ENCODE measurements at regions not wholly inside any gene's neighbourhood (a gene's known extent, or its start where the extent isn't known, plus 50 kb on each side); places are given as distances from the start of the nearest gene placed in this dataset.

DNA sequence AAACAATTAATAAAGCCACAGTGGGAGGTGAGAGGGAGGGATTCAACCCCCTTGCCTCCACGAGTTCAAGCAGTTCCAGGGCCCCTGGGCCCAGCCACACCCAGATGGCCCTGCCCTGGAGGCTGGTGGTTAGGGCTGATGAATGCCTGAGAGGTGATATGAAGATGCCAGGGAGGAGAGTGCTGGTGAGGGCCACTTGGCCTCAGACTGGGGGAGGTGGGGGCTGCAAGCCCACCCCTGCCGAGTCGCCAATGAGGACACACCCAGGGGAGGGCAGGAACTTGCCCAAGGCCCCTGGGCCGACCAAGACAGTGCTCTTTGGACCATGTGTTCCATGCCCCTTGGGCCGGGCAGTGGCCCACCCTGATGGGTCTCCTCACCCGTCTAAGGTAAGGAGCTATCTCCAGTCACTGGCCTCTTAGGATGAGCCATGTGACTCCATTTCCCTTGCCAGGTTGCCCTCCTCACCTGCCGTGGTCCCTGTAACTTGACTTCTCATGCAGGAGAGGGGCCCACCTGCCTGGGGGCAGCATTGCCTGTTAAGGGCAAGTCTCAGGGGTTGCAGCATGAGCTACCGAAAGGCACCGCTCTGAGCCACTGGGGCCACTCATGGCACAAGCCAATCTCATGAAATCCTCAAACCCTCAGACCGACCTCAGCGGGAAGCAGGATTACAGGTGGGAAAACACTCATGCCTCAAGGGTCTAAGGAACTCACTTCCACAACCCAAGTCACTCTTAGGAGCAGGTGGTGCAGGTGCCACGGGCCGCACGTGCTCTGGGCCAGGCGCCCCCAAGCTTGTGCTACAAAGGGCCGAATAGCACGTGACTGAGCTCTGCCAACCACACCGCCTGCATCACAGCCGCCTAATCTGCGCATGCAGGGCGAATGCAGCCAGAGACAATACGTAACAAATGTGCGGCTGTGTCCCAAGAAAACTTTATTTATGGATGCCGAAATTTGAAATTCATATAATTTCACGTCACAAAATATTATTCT is 147.4 kb upstream of the MLN start:
- DNase-seq (ENCODE audit: low spot score): no peak

GRCh38 chr6:33950472-33950881 is 146.7 kb upstream of the MLN start:
- DNase-seq (ENCODE audit: low spot score): no peak

- no peak for DNase-seq (ENCODE audit: low spot score)
Observed at GRCh38 chr6:33949877-33950435, 146.2 kb upstream of the MLN start.

DNA sequence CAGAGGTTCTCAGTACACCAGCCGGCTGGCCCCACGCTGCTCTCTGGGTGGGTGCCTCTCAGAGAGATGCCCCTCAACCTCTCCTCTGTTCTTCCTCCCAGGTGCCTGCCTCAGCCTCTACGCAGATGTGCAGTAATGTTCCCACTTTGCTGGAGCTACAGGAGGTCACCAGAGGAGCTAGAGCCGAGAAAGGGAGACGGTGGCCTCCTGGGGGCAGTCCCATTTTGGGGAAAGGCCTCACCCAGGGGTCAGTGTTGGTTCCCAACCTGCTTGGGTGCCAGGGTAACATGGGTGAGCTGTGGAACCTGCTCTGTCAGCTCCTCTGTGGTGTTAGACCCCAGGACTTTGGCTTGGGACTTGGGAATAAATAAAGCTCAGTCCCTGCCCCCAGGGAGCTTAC is 145.3 kb upstream of the MLN start:
- no peak for DNase-seq (ENCODE audit: low spot score)

GRCh38 chr6:33947916-33948594 is 144.3 kb upstream of the MLN start:
- no peak for DNase-seq (ENCODE audit: low spot score)

GRCh38 chr6:33947047-33947446 is 143.2 kb upstream of the MLN start:
- DNase-seq (ENCODE audit: low spot score): no peak

DNA sequence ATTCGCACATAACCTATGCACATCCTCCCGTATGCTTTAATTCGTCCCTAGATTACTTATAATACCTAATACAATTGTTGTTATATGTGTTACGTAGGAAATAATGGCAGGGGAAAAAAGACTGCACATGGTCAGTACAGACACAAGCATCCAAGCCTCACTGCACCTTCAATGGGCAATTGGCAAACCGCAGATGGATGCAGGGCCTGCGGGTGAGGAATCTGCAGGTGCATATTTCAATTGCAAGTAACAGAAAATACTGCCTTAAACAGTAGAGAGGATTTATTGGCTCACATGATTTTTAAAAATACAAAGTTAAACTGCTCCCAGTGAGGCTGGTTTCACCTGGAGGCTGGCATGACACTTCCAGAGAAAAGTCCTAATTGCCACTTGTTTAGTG is 142.1 kb upstream of the MLN start:
- no peak for DNase-seq (ENCODE audit: low spot score)

DNA sequence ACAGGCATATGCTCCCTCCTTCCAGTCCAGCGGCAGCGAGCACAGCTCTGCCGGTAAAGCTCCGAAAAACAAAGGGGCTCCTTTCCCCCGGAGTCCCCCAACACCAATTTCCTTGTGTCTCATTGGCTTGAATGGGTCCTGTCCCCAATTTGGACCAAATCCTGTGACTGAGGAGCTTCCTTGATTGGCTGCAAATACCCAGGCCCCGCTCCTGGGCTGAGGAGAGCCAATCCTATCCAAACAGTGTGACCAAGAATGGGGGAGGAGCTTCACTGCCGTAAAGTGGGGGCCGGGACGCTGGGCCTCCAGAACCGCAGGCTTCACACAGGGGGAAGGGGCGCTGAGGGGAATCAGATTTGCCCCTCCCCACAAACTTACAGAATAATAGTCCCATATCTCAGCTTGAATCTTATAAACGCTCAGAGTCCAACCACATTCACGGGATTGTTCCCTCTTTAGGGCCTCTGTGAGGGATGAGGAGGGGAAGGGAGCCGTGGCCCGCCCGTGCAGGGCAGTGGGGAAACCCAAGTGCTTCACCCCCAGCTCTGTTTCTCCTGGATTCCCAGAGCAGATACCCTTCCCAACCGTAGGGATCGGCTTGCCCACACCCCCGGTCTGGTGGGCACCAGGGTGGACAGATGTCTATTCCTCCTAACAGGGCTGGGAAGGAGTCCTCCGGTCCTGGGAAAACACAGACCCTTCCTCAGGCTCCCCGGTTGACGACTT is 141.0 kb upstream of the MLN start:
- DNase-seq (ENCODE audit: low spot score): no peak

DNA sequence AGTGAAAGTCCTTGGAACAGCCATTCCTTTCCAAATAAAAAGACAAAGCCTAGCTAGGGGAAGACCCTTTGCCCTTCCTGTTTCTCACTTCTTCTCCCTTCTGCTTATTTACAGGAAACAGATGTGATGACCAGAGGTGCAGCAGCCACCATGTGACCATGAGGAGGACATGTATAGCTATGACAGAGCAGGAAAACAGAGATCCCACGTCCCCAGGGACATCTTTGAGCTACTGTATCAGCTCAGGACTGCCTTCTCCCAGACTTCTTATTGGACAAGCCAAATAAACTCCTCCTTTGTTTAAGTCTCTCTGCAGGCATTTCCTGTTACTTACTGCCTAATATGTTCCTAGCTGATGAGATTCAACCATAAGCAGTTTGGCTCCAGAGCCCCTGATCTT is 133.1 kb upstream of the MLN start:
- DNase-seq (ENCODE audit: low spot score): no peak

GRCh38 chr6:33935439-33936080 is 131.8 kb upstream of the MLN start:
- DNase-seq (ENCODE audit: low spot score): no peak

DNA sequence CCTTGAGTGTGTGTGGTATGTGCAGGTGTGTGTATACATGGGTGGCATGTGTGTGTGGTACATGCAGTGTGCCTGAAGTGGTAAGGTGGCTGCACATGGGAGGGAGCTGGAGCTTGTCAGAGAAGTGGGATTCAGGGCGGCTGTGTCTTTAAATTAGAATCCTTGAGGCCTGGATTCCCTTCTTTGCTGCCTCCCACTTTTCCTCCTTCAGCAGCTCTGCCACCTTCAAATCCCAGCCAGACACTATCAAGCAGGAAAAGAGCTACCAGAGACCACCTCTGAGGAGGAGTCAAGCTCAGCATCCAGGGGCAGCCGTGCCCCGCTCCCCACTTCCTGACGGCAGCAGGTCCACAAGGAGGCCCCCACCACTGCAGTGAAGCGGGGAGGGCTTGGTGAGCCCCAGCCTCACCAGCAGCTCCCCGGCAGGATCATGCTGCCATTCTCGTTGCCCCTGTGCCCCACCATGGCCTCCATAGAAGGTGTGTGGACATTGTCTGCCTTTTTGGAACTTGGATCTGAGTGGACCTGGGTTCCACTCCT is 131.0 kb upstream of the MLN start:
- DNase-seq (ENCODE audit: low spot score): no peak

DNA sequence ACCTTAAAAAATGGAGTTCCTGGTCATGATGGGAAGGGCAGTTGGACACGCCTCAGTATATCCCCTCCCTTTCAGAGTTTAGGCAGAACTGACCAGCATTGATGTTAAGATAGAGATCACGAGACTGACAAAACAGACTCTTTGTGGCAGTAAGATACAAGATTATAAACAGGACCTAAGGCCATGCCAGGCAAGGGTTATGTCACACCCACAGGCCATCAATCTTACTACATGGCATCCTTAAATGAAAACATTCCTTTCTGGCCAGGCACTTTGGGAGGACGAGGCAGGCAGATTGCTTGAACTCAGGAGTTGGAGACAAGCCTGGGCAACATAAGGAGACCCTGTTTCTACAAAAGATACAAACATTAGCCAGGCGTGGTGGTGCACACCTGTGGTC is 129.3 kb upstream of the MLN start:
- DNase-seq (ENCODE audit: low spot score): no peak

DNA sequence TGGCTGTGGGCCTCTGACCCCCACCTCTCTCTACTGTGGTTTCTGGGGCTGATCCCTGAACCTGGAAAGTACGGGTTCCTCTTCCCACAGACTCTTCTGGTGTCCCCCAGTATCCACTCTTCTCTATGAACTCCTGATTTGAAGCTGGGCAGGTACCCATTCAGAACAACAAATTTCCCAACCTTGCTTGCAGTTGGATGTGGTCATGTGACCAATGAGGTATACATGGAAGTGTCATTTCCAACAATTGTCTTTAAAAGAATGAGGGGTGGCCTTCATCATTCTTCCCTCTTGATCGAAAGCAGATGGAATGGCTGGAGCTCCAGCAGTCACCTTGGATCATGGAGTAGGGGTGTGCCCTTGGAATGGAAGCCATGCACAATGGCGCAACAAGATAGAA is 128.0 kb upstream of the MLN start:
- no peak for DNase-seq (ENCODE audit: low spot score)

DNA sequence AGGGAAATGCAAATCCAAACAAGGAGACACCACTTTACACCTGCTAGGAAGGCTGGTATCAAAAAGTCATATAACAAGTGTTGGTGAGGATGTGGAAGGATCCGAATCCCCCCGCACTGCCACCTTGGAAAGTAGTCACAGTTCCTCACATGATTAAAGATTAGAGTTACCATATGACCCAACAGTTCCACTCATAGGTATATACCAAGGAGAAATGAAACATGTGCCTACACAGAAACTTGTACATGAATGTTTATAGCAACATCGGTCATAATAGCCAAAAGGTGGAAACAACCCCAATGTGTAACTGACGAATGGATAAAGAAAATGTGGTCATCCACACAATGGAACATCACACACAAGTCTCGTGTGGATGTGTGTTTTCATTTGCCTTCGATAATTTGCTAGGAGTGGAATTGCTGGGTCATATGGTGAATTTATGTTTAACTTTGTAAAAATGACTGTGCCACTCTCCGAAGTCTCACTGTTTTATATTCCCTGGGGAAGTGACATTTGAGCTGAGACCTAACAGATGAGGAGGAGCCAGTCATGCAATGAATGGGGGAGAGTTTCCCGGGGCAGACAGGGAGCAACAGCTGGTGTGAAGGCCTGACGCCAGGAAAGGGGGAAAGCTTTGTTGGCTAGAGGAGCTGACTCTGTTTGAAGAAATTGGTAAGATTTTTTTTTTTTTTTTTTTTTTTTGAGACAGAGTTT is 125.9 kb upstream of the MLN start:
- DNase-seq (ENCODE audit: low spot score): no peak

DNA sequence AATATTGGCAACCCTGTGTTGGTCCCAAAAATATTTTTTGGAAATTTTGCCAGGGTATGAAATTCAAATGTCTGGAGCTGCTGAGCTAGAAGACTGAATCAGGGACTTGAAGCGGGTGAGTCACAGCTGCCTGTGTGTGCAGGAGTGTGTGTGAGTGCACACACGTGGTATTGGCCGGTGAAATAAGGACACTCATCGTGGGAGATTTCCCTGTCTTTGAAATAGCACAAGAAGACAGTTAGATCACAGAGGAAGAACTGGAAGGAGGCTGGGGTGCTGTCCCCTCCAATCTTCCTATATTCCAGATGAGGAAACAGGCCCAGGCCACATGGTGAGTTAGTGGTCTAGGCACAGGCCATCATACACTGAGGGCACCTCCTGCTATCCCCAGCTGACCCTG is 123.8 kb upstream of the MLN start:
- no peak for DNase-seq (ENCODE audit: low spot score)

- no peak for DNase-seq (ENCODE audit: low spot score)
Observed at GRCh38 chr6:33927112-33927511, 123.3 kb upstream of the MLN start.

GRCh38 chr6:33926451-33926850 is 122.6 kb upstream of the MLN start:
- peak; percentile 61 for DNase-seq (ENCODE audit: low spot score)

DNA sequence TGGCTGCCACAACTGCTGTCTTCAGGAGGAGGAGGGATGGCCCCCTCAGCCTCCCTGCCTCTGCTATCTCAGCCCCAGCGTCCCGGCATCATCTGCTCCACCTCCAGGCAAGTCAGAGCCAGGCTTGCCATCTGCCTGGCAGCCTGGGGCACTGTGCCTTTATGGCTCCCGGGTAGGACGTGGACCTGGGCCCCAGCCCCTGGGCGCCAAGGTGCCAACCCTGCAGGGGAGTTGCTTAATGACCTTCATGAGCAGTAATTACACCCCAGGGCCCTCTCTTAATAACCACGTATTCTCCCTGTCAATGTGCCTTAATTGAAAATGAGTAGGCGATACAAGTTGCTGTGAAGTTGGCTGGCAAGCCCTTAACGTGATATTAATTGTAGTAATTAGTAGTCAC is 122.1 kb upstream of the MLN start:
- no peak for DNase-seq (ENCODE audit: low spot score)

GRCh38 chr6:33925210-33925609 is 121.4 kb upstream of the MLN start:
- DNase-seq (ENCODE audit: low spot score): no peak

DNA sequence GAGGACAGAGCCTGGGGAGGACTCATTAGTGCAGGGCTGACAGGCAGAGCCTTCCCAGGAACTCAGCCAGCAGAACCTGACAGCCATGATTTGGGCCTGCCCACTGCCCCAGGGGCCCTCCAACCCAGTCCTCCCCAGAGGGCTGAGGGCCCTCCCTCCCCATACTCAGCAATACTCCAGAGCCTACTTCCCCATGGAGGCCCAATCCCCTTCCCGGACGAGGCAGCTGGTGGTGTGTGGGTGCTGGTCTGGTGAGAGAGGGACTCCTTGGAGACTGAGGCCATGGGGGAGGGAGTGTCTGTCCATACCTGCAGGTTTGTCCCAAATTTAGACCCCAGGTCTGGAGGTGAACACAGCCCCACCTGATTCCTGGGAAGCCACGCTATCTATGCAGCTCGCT is 120.9 kb upstream of the MLN start:
- DNase-seq (ENCODE audit: low spot score): no peak
